ENCODE measurements at regions not wholly inside any gene's neighbourhood (a gene's known extent, or its start where the extent isn't known, plus 50 kb on each side); places are given as distances from the start of the nearest gene placed in this dataset.
A peak's percentile ranks its signal among the peaks of the same experiment; 100 is the strongest.

DNA sequence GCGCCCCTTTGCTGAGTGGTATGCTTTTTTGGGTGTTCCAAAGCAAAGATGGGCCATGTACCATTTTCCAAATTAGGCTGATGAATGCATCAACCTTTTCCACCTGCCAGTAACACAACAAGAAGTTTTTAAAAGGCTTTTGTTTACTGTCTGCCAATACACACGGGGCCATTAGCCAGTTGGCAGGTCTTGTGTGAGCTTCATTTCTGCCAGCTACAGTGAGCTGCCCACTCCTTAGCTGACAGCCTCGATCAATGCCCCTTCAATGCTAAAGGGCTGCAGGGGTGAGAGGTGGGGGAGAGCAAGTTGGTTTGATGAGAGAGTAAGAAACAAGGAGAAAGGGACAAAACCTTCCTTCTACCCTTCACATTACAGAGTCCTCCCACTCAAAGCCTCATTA is 128.7 kb downstream of the C5orf15 start:
- no peaks in the 10 kb centered on the region for H3K27me3 ChIP-seq (ENCODE audit: control insufficient read depth in 3 of 3, insufficient read depth in 3 of 3, low read length in 3 of 3)
- H3K36me3 ChIP-seq (ENCODE audit: control insufficient read depth in 3 of 3, insufficient read depth in 2 of 3, low read depth in 1 of 3, low read length in 3 of 3) = no peaks in the 10 kb centered on the region
- H3K4me1 ChIP-seq (ENCODE audit: control insufficient read depth in 3 of 3, insufficient read depth in 2 of 3, low read depth in 1 of 3, low read length in 2 of 3) = no peaks in the 10 kb centered on the region
- no peak overlapping the region for H3K27ac ChIP-seq (ENCODE audit: low read depth in 1 of 3, low read length in 2 of 3)
- no peaks in the 10 kb centered on the region for H3K9me3 ChIP-seq (ENCODE audit: control insufficient read depth in 2 of 2, insufficient read depth in 1 of 2, low read depth in 1 of 2, low read length in 1 of 2)
- DNase-seq = no peak
- WGBS, 3 donors = 31 to 56% (median 42%) methylated on average over 3 of the region's 3 CpGs
- no peak overlapping the region for H3K4me3 ChIP-seq (ENCODE audit: low read depth in 1 of 3, low read length in 3 of 3)
- no peak for FAIRE-seq

DNA sequence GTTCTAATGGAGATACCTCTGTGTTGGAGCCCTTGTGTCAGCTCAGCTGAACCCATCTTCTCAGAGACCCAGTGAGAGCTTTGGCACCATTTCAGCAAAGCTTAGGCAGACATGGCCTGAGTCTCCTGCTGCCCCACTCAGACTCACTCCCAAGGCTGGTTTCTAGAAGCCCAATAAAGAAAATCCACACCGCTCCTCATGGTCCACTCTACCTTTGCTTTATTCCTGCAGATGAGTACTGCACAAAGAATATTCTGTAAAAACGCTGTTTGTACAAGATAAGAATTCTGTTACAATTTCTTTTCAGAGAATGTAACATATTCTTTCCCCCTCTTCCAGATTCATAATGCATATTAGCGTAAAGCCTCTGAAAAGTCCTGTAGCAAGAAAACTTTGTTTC is 129.3 kb downstream of the C5orf15 start:
- WGBS, 3 donors = 82 to 91% (median 87%) methylated on average over 3 of the region's 3 CpGs
- FAIRE-seq = no peak
- H3K27me3 ChIP-seq (ENCODE audit: control insufficient read depth in 3 of 3, insufficient read depth in 3 of 3, low read length in 3 of 3) = no peaks in the 10 kb centered on the region

DNA sequence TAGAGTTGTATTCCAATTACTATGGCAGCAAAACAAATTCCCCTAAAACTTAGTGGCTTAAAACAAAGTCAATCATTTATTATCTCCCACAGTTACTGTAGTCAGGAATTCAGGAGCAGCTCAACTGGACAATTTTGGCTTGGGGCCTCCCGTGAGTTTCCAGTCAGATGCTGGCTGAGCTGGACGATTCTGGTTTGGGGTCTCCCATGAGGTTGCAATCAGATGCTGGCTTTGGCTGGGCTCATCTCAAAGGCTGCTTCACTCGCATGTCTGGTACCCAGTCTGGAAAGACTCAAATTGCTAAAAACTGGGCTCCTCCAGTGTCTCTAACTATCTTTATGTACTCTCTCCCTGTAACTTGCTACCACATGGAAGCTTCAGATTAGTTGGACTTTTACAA is 130.1 kb downstream of the C5orf15 start:
- no peaks in the 10 kb centered on the region for H3K36me3 ChIP-seq (ENCODE audit: control insufficient read depth in 3 of 3, insufficient read depth in 2 of 3, low read depth in 1 of 3, low read length in 3 of 3)
- WGBS, 3 donors = 88 to 90% (median 88%) methylated on average over 3 of the region's 3 CpGs
- no peak for FAIRE-seq

More for the DNA sequence above, 129.3 kb downstream of the C5orf15 start:
- Histone ChIP-seq H3K4me1 (ENCODE audit: control insufficient read depth in 3 of 3, insufficient read depth in 2 of 3, low read depth in 1 of 3, low read length in 2 of 3) (no peaks in the 10 kb centered on the region), H3K4me3 (ENCODE audit: low read depth in 1 of 3, low read length in 3 of 3) (no peak overlapping the region), H3K9me3 (ENCODE audit: control insufficient read depth in 2 of 2, insufficient read depth in 1 of 2, low read depth in 1 of 2, low read length in 1 of 2) (no peaks in the 10 kb centered on the region), H3K27ac (ENCODE audit: low read depth in 1 of 3, low read length in 2 of 3) (no peak overlapping the region), H3K36me3 (ENCODE audit: control insufficient read depth in 3 of 3, insufficient read depth in 2 of 3, low read depth in 1 of 3, low read length in 3 of 3) (no peaks in the 10 kb centered on the region)
- DNase-seq = no peak

DNA sequence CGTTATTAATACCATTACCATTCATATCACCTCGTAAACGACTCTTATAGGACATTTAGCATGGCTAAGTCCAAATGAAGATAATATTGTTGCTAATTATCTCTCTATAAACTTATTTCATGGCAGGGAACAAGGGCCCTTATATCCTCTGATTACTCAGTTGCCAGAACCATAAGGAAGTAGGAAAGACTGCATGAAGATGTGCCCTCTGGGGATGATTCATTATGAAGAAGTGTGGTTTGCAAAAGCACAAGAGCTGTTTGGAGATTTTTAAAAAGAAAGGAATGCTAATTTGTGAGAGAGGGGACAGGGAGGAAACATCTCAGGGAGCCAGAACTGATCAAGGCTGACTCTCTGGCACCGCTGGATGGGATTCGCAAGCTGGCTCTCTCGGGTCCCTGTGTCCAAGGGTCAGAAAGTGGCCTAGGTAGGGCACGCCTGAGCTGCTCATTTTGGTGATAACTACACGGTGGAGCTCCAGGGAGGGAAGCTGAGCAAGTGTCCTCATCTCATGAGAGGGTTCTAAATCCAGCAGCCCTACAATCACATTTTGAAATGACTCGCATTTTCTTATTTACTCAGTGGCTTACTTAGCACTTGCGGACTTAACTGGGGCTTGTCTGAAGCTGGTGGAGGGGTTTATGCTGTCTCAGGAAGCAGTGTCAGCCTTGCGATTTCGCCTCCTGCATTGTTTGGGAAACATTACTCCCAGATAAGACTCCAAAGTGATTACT is 136.8 kb downstream of the C5orf15 start:
- DNase-seq = peak in 1 of 2 donors; percentile 29
- H3K27ac ChIP-seq (ENCODE audit: low read depth in 1 of 3, low read length in 2 of 3) = no peak overlapping the region
- peaks cover 0 to 3% (median 0%) of the 10 kb centered on the region in 3 donors for H3K4me1 ChIP-seq (ENCODE audit: control insufficient read depth in 3 of 3, insufficient read depth in 2 of 3, low read depth in 1 of 3, low read length in 2 of 3)
- FAIRE-seq = no peak
- no peaks in the 10 kb centered on the region for H3K9me3 ChIP-seq (ENCODE audit: control insufficient read depth in 2 of 2, insufficient read depth in 1 of 2, low read depth in 1 of 2, low read length in 1 of 2)
- H3K4me3 ChIP-seq (ENCODE audit: low read depth in 1 of 3, low read length in 3 of 3) = no peak overlapping the region
- no peaks in the 10 kb centered on the region for H3K27me3 ChIP-seq (ENCODE audit: control insufficient read depth in 3 of 3, insufficient read depth in 3 of 3, low read length in 3 of 3)
- WGBS, 3 donors = 32 to 55% (median 50%) methylated on average over 12 of the region's 12 CpGs
- no peaks in the 10 kb centered on the region for H3K36me3 ChIP-seq (ENCODE audit: control insufficient read depth in 3 of 3, insufficient read depth in 2 of 3, low read depth in 1 of 3, low read length in 3 of 3)

More for the DNA sequence above, 130.1 kb downstream of the C5orf15 start:
- H3K27ac ChIP-seq (ENCODE audit: low read depth in 1 of 3, low read length in 2 of 3) = no peak overlapping the region
- no peak for DNase-seq
- H3K9me3 ChIP-seq (ENCODE audit: control insufficient read depth in 2 of 2, insufficient read depth in 1 of 2, low read depth in 1 of 2, low read length in 1 of 2) = no peaks in the 10 kb centered on the region
- no peaks in the 10 kb centered on the region for H3K27me3 ChIP-seq (ENCODE audit: control insufficient read depth in 3 of 3, insufficient read depth in 3 of 3, low read length in 3 of 3)
- no peaks in the 10 kb centered on the region for H3K4me1 ChIP-seq (ENCODE audit: control insufficient read depth in 3 of 3, insufficient read depth in 2 of 3, low read depth in 1 of 3, low read length in 2 of 3)
- H3K4me3 ChIP-seq (ENCODE audit: low read depth in 1 of 3, low read length in 3 of 3) = no peak overlapping the region

DNA sequence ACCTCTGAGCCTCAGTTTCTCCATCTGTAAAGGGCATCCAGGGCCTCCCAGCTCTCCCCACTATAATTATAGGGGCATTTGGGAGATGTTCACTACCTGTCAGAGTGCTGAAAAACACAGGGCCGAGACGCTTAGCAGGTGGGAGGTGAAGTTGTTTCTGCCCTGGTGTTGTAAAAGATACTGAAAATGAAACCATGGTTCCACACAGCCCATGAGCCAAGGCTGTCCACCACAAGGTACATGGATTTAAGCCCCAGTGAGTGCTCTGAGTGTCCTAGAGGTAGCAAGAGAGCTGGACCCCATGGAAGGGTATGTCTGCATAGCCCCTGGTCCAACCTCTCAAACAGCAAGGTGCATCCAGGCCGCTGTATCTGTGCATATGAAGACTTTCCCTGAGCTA is 137.5 kb downstream of the C5orf15 start:
- H3K27ac ChIP-seq (ENCODE audit: low read depth in 1 of 3, low read length in 2 of 3) = no peak overlapping the region
- DNase-seq = no peak
- WGBS, 3 donors = 34 to 63% (median 54%) methylated on average over 3 of the region's 3 CpGs
- no peaks in the 10 kb centered on the region for H3K27me3 ChIP-seq (ENCODE audit: control insufficient read depth in 3 of 3, insufficient read depth in 3 of 3, low read length in 3 of 3)
- H3K36me3 ChIP-seq (ENCODE audit: control insufficient read depth in 3 of 3, insufficient read depth in 2 of 3, low read depth in 1 of 3, low read length in 3 of 3) = no peaks in the 10 kb centered on the region
- H3K4me1 ChIP-seq (ENCODE audit: control insufficient read depth in 3 of 3, insufficient read depth in 2 of 3, low read depth in 1 of 3, low read length in 2 of 3) = peaks cover 0 to 3% (median 0%) of the 10 kb centered on the region in 3 donors
- H3K9me3 ChIP-seq (ENCODE audit: control insufficient read depth in 2 of 2, insufficient read depth in 1 of 2, low read depth in 1 of 2, low read length in 1 of 2) = no peaks in the 10 kb centered on the region
- H3K4me3 ChIP-seq (ENCODE audit: low read depth in 1 of 3, low read length in 3 of 3) = no peak overlapping the region
- FAIRE-seq = no peak

- no peak for FAIRE-seq
- H3K4me1 ChIP-seq (ENCODE audit: control insufficient read depth in 3 of 3, insufficient read depth in 2 of 3, low read depth in 1 of 3, low read length in 2 of 3) = peaks cover 0 to 3% (median 0%) of the 10 kb centered on the region in 3 donors
- no peaks in the 10 kb centered on the region for H3K9me3 ChIP-seq (ENCODE audit: control insufficient read depth in 2 of 2, insufficient read depth in 1 of 2, low read depth in 1 of 2, low read length in 1 of 2)
- DNase-seq = no peak
- H3K27me3 ChIP-seq (ENCODE audit: control insufficient read depth in 3 of 3, insufficient read depth in 3 of 3, low read length in 3 of 3) = no peaks in the 10 kb centered on the region
- no peaks in the 10 kb centered on the region for H3K36me3 ChIP-seq (ENCODE audit: control insufficient read depth in 3 of 3, insufficient read depth in 2 of 3, low read depth in 1 of 3, low read length in 3 of 3)
- WGBS, 3 donors = 75 to 91% (median 85%) methylated on average over 3 of the region's 3 CpGs
- no peak overlapping the region for H3K4me3 ChIP-seq (ENCODE audit: low read depth in 1 of 3, low read length in 3 of 3)
- no peak overlapping the region for H3K27ac ChIP-seq (ENCODE audit: low read depth in 1 of 3, low read length in 2 of 3)
These were observed 138.1 kb downstream of the C5orf15 start for GRCh38 chr5:133830281-133830680.

- Histone ChIP-seq H3K4me3 (ENCODE audit: low read depth in 1 of 3, low read length in 3 of 3) (no peak overlapping the region), H3K27ac (ENCODE audit: low read depth in 1 of 3, low read length in 2 of 3) (no peak overlapping the region), H3K27me3 (ENCODE audit: control insufficient read depth in 3 of 3, insufficient read depth in 3 of 3, low read length in 3 of 3) (no peaks in the 10 kb centered on the region), H3K36me3 (ENCODE audit: control insufficient read depth in 3 of 3, insufficient read depth in 2 of 3, low read depth in 1 of 3, low read length in 3 of 3) (no peaks in the 10 kb centered on the region), H3K9me3 (ENCODE audit: control insufficient read depth in 2 of 2, insufficient read depth in 1 of 2, low read depth in 1 of 2, low read length in 1 of 2) (no peaks in the 10 kb centered on the region), H3K4me1 (ENCODE audit: control insufficient read depth in 3 of 3, insufficient read depth in 2 of 3, low read depth in 1 of 3, low read length in 2 of 3) (peaks cover 0 to 3% (median 0%) of the 10 kb centered on the region in 3 donors)
- 90 to 92% (median 91%) methylated on average over 3 of the region's 3 CpGs for WGBS, 3 donors
- DNase-seq (no peak), FAIRE-seq (no peak)
These were observed 138.6 kb downstream of the C5orf15 start for GRCh38 chr5:133829786-133830185.

GRCh38 chr5:133828722-133829121 is 139.7 kb downstream of the C5orf15 start:
- WGBS, 3 donors = 83 to 87% (median 84%) methylated on average over 7 of the region's 7 CpGs

DNA sequence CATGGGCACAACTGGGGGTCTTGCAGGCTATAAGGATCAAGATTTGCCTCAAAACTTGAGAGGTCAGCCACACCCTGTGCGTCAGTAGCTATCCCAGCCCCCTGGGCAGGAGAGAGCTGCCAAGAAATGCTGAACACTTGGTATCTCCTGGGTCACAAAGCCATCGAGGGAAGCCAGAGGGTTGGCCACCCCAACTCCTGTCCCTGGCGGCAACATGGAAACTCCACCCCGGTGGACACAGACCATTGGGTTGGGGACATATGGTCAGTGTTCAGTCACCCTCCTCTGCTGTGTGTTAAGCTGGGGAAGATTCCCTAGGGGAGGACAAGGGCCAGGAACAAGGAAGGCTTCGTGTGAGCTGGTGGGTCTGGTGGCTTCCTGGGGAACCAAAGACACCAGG is 140.6 kb downstream of the C5orf15 start:
- H3K9me3 ChIP-seq (ENCODE audit: control insufficient read depth in 2 of 2, insufficient read depth in 1 of 2, low read depth in 1 of 2, low read length in 1 of 2) = no peaks in the 10 kb centered on the region
- DNase-seq = no peak
- H3K4me3 ChIP-seq (ENCODE audit: low read depth in 1 of 3, low read length in 3 of 3) = no peak overlapping the region
- 80 to 84% (median 82%) methylated on average over 5 of the region's 5 CpGs for WGBS, 3 donors
- no peak overlapping the region for H3K27ac ChIP-seq (ENCODE audit: low read depth in 1 of 3, low read length in 2 of 3)
- H3K4me1 ChIP-seq (ENCODE audit: control insufficient read depth in 3 of 3, insufficient read depth in 2 of 3, low read depth in 1 of 3, low read length in 2 of 3) = peaks cover 0 to 3% (median 0%) of the 10 kb centered on the region in 3 donors
- H3K36me3 ChIP-seq (ENCODE audit: control insufficient read depth in 3 of 3, insufficient read depth in 2 of 3, low read depth in 1 of 3, low read length in 3 of 3) = no peaks in the 10 kb centered on the region
- FAIRE-seq = no peak
- no peaks in the 10 kb centered on the region for H3K27me3 ChIP-seq (ENCODE audit: control insufficient read depth in 3 of 3, insufficient read depth in 3 of 3, low read length in 3 of 3)

More at GRCh38 chr5:133828722-133829121, 139.7 kb downstream of the C5orf15 start:
- Histone ChIP-seq H3K36me3 (ENCODE audit: control insufficient read depth in 3 of 3, insufficient read depth in 2 of 3, low read depth in 1 of 3, low read length in 3 of 3) (no peaks in the 10 kb centered on the region), H3K27ac (ENCODE audit: low read depth in 1 of 3, low read length in 2 of 3) (no peak overlapping the region), H3K9me3 (ENCODE audit: control insufficient read depth in 2 of 2, insufficient read depth in 1 of 2, low read depth in 1 of 2, low read length in 1 of 2) (no peaks in the 10 kb centered on the region), H3K4me1 (ENCODE audit: control insufficient read depth in 3 of 3, insufficient read depth in 2 of 3, low read depth in 1 of 3, low read length in 2 of 3) (peaks cover 0 to 3% (median 0%) of the 10 kb centered on the region in 3 donors), H3K27me3 (ENCODE audit: control insufficient read depth in 3 of 3, insufficient read depth in 3 of 3, low read length in 3 of 3) (no peaks in the 10 kb centered on the region), H3K4me3 (ENCODE audit: low read depth in 1 of 3, low read length in 3 of 3) (no peak overlapping the region)
- DNase-seq (no peak), FAIRE-seq (no peak)
